ENCODE measurements at regions not wholly inside any gene's neighbourhood (a gene's known extent, or its start where the extent isn't known, plus 50 kb on each side); places are given as distances from the start of the nearest gene placed in this dataset.
"Not testable (repeated sequence)": the region's sequence is repeated elsewhere in the genome, so short reads cannot be mapped to it uniquely, and the experiment has no call there.

DNA sequence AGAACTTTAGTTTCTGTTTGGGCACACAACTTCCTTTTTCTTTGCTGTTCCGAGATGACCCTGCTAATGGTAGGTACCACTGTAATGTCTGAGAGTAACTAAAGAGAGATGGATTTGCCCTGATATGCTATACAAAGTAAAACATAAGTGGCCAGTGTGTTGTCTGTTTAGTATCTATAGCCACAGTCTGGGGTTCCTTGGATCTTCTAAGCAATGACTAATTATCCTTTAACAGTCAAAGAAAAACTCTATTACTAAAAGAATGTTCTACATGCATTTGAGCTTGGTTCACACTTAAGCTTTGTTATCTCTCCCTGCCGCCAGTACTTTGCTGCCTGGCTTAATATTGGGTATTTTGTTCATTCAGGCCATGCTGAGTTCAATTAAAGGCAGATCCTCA is 1051.9 kb upstream of the FLRT2 start:
- H3K27ac ChIP-seq (replicated peaks) = no peak overlapping the region

GRCh38 chr14:84482256-84483071 is 1047.5 kb upstream of the FLRT2 start:
- TF ChIP-seq SPI1 (IDR thresholded peaks at IDR 0.05; ENCODE audit: borderline replicate concordance, low read depth) (no peak), GABPA (IDR thresholded peaks at IDR 0.05; ENCODE audit: low read depth) (no peak), CTCF (IDR thresholded peaks at IDR 0.05; ENCODE audit: insufficient read depth, low read length) (no peak), REST (IDR thresholded peaks at IDR 0.05; ENCODE audit: insufficient replicate concordance, low read depth) (no peak), POLR2AphosphoS5 (IDR thresholded peaks at IDR 0.05; ENCODE audit: low read depth) (no peak)
- Histone ChIP-seq H3K27ac (replicated peaks) (no peak overlapping the region), H3K4me3 (replicated peaks; ENCODE audit: insufficient read depth, low read length) (no peak overlapping the region), H3K27me3 (ENCODE audit: insufficient read depth, poor library complexity, severe bottlenecking) (no peaks in the 10 kb centered on the region)
- no peak for DNase-seq (ENCODE audit: low read depth in 1 of 2, low spot score in 1 of 2)

More for the DNA sequence above, 1051.9 kb upstream of the FLRT2 start:
- Histone ChIP-seq H3K27me3 (ENCODE audit: insufficient read depth, poor library complexity, severe bottlenecking) (no peaks in the 10 kb centered on the region), H3K4me3 (replicated peaks; ENCODE audit: insufficient read depth, low read length) (no peak overlapping the region)
- TF ChIP-seq SPI1 (IDR thresholded peaks at IDR 0.05; ENCODE audit: borderline replicate concordance, low read depth) (no peak), REST (IDR thresholded peaks at IDR 0.05; ENCODE audit: insufficient replicate concordance, low read depth) (no peak), POLR2AphosphoS5 (IDR thresholded peaks at IDR 0.05; ENCODE audit: low read depth) (no peak), CTCF (IDR thresholded peaks at IDR 0.05; ENCODE audit: insufficient read depth, low read length) (no peak), GABPA (IDR thresholded peaks at IDR 0.05; ENCODE audit: low read depth) (no peak)
- no peak for DNase-seq (ENCODE audit: low read depth in 1 of 2, low spot score in 1 of 2)

- Histone ChIP-seq H3K27ac (replicated peaks) (no peak overlapping the region), H3K27me3 (ENCODE audit: insufficient read depth, poor library complexity, severe bottlenecking) (no peaks in the 10 kb centered on the region), H3K4me3 (replicated peaks; ENCODE audit: insufficient read depth, low read length) (no peak overlapping the region)
- no peak for DNase-seq (ENCODE audit: low read depth in 1 of 2, low spot score in 1 of 2)
- TF ChIP-seq REST (IDR thresholded peaks at IDR 0.05; ENCODE audit: insufficient replicate concordance, low read depth) = no peak
- TF ChIP-seq POLR2AphosphoS5 (IDR thresholded peaks at IDR 0.05; ENCODE audit: low read depth) = no peak
- TF ChIP-seq SPI1 (IDR thresholded peaks at IDR 0.05; ENCODE audit: borderline replicate concordance, low read depth) = no peak
- no peak for TF ChIP-seq CTCF (IDR thresholded peaks at IDR 0.05; ENCODE audit: insufficient read depth, low read length)
- TF ChIP-seq GABPA (IDR thresholded peaks at IDR 0.05; ENCODE audit: low read depth) = no peak
Measured at GRCh38 chr14:84483072-84483420, 1046.9 kb upstream of the FLRT2 start.

- not testable (repeated sequence) for H3K27ac ChIP-seq (replicated peaks); DNase-seq (ENCODE audit: low read depth in 1 of 2, low spot score in 1 of 2); H3K27me3 ChIP-seq (ENCODE audit: insufficient read depth, poor library complexity, severe bottlenecking); H3K4me3 ChIP-seq (replicated peaks; ENCODE audit: insufficient read depth, low read length)
Measured at GRCh38 chr14:84484243-84484642, 1045.7 kb upstream of the FLRT2 start.
